Thyroid gland (tissue), 4 donors: ENCODE measurements at regions not wholly inside any gene's neighbourhood (a gene's known extent, or its start where the extent isn't known, plus 50 kb on each side); places are given as distances from the start of the nearest gene placed in this dataset.

Experiments
- CTCF ChIP-seq, 6 experiments: fragments of 200-600 bp in 3 of 6; fragments of 450-650 bp in 3 of 6; sonication (generic) in 3 of 6; IDR thresholded peaks; one replicate each; pipeline ENCODE4 v1.5.1; 2016 to 2019; ENCODE audit warnings: antibody characterized with exemption in 6 of 6, mild to moderate bottlenecking in 2 of 6, inconsistent platforms in 1 of 6, moderate library complexity in 1 of 6
- POLR2A ChIP-seq, 2 donors: fragments of 450-650 bp; IDR thresholded peaks; one replicate each; pipeline ENCODE4 v1.6.1; 2017; ENCODE audit warnings: antibody characterized with exemption in 2 of 2, mild to moderate bottlenecking in 2 of 2, moderate library complexity in 1 of 2

DNA sequence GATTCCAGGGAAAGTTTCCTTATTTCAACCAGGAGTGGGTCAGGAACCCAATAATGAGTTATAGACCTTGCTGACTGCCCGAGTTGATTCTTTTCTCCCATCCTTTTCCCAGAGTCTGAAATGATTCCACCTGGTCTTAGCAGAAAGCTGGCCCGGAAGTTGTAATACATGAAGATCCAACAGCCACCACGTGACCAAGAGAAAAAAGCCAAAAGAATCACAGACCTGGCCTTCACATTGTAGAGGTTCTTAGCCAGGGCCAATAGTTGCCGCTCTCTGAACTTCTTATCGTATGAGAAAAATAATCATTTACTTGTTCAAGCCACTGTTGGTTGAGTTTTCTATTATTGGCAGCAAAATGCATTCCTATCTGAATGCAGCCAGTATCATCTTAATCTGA is 161.2 kb upstream of the HMGA2 start:
- no peak for TF ChIP-seq CTCF (IDR thresholded peaks at IDR 0.05)
- no peak for TF ChIP-seq POLR2A (IDR thresholded peaks at IDR 0.05)
